ENCODE measurements at regions not wholly inside any gene's neighbourhood (a gene's known extent, or its start where the extent isn't known, plus 50 kb on each side); places are given as distances from the start of the nearest gene placed in this dataset.

DNA sequence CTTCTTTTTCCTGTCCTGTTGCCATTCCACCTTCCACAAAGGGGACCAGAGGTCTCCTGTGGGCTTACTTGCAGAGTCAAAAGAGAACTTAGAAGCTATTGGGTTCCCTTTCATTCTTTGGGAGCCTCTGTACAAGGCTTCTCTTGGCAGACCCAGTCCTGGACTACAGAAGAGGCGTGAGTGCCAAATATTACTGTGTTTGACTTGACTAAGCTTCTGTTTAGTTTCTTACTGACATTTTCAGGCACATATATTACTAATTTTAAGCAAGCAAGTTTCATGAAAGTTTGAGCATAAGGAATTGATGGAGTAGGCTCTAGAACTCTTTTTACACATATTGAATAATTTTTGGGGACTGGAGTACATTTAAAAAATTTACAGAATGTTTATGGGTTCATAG is 254.4 kb downstream of the HAPSTR1 start:
- TF ChIP-seq POLR2AphosphoS5 (IDR thresholded peaks at IDR 0.05; ENCODE audit: low read depth, low read length): no peak
- no peak for TF ChIP-seq TAF1 (IDR thresholded peaks at IDR 0.05; ENCODE audit: low read depth, low read length)
- no peak for TF ChIP-seq SPI1 (IDR thresholded peaks at IDR 0.05; ENCODE audit: low read depth, low read length)

Measured in GM12891 (cell line).